Sigmoid colon (tissue), 6 donors: ENCODE measurements at regions not wholly inside any gene's neighbourhood (a gene's known extent, or its start where the extent isn't known, plus 50 kb on each side); places are given as distances from the start of the nearest gene placed in this dataset.

Source experiments
- DNase-seq: peaks from one replicate; pipeline ENCODE4 v3.0.0-alpha.2; 2019
- H3K27ac ChIP-seq, 4 donors: fragments of 200-600 bp; sonication (generic); one replicate each; pipeline ENCODE4 v1.5.1; 2016 to 2019; ENCODE audit warnings: mild to moderate bottlenecking in 1 of 4
- H3K27me3 ChIP-seq, 3 donors: fragments of 200-600 bp; sonication (generic); one replicate each; pipeline ENCODE4 v1.5.1; 2019; ENCODE audit warnings: mild to moderate bottlenecking in 1 of 3
- H3K36me3 ChIP-seq, 4 donors: fragments of 200-600 bp; sonication (generic); one replicate each; pipeline ENCODE4 v1.5.1; 2016 to 2019
- H3K4me1 ChIP-seq, 4 donors: fragments of 200-600 bp; sonication (generic); one replicate each; pipeline ENCODE4 v1.5.1; 2017 to 2019
- H3K4me3 ChIP-seq, 4 donors: fragments of 200-600 bp; sonication (generic); one replicate each; pipeline ENCODE4 v1.5.1; 2017 to 2019; ENCODE audit warnings: mild to moderate bottlenecking in 2 of 4, moderate library complexity in 1 of 4
- H3K9me3 ChIP-seq, 4 donors: fragments of 200-600 bp in 3 of 4; sonication (generic) in 3 of 4; one replicate each; pipeline versions ENCODE4 v1.5.1 to v1.6.1; 2013 to 2019
- CTCF ChIP-seq, 4 experiments: fragments of 450-650 bp in 3 of 4; fragments of 200-600 bp in 1 of 4; IDR thresholded peaks; one replicate each; pipeline ENCODE4 v1.5.1; 2016 to 2019; ENCODE audit warnings: antibody characterized with exemption in 4 of 4, mild to moderate bottlenecking in 3 of 4, moderate library complexity in 2 of 4
- EP300 ChIP-seq, 4 donors: sonication (generic); formaldehyde crosslinking; IDR thresholded peaks; one replicate each; pipeline ENCODE4 v1.6.1; 2017; ENCODE audit warnings: antibody characterized with exemption in 4 of 4
- POLR2A ChIP-seq, 2 donors: fragments of 450-650 bp; IDR thresholded peaks; one replicate each; pipeline ENCODE4 v1.6.1; 2016; ENCODE audit warnings: antibody characterized with exemption in 2 of 2, mild to moderate bottlenecking in 2 of 2, moderate library complexity in 2 of 2
- POLR2AphosphoS5 ChIP-seq, 4 donors: sonication (generic); formaldehyde crosslinking; IDR thresholded peaks; one replicate each; pipeline ENCODE4 v1.6.1; 2017; ENCODE audit warnings: antibody characterized with exemption in 4 of 4
- WGBS, 2 donors: extraction: QIAGEN DNeasy Blood & Tissue Kit; methylation state at CpG; one replicate each; pipeline ENCODE4 v1.1.7; 2013; 5-methylcytosine and 5-hydroxymethylcytosine counted together
- intact Hi-C: fragments of 100-400 bp; cut with DNase I; formaldehyde crosslinking; loops from one replicate; pipeline ENCODE4 v1.15.1; 2023
- donor health status: healthy with polysubstance abuse.
- donor health status: healthy.

GRCh38 chr17:70405492-70406220 is 236.3 kb downstream of the KCNJ2 start:
- intact Hi-C loops: no loop called here
- H3K36me3 ChIP-seq: no peaks in the 10 kb centered on the region
- H3K9me3 ChIP-seq: no peaks in the 10 kb centered on the region
- 73 to 82% methylated on average over 1 of the region's 1 CpG for WGBS, 2 donors
- DNase-seq: no peak
- TF ChIP-seq POLR2A (IDR thresholded peaks at IDR 0.05) (no peak), CTCF (IDR thresholded peaks at IDR 0.05) (no peak), EP300 (IDR thresholded peaks at IDR 0.05) (no peak), POLR2AphosphoS5 (IDR thresholded peaks at IDR 0.05) (no peak)
- no peaks in the 10 kb centered on the region for H3K4me1 ChIP-seq
- no peak overlapping the region for H3K4me3 ChIP-seq
- no peak overlapping the region for H3K27ac ChIP-seq
- H3K27me3 ChIP-seq: no peaks in the 10 kb centered on the region

- Histone ChIP-seq H3K27ac (no peak overlapping the region), H3K9me3 (no peaks in the 10 kb centered on the region), H3K36me3 (no peaks in the 10 kb centered on the region), H3K27me3 (no peaks in the 10 kb centered on the region), H3K4me1 (no peaks in the 10 kb centered on the region), H3K4me3 (no peak overlapping the region)
- no peak for TF ChIP-seq POLR2A (IDR thresholded peaks at IDR 0.05)
- TF ChIP-seq POLR2AphosphoS5 (IDR thresholded peaks at IDR 0.05): no peak
- no peak for TF ChIP-seq CTCF (IDR thresholded peaks at IDR 0.05)
- no peak for TF ChIP-seq EP300 (IDR thresholded peaks at IDR 0.05)
- no peak for DNase-seq
- WGBS, 2 donors: 80 to 86% methylated on average over 3 of the region's 3 CpGs
- intact Hi-C loops: no loop called here
These were observed 238.2 kb downstream of the KCNJ2 start for GRCh38 chr17:70407506-70407905.

- H3K27me3 ChIP-seq: no peaks in the 10 kb centered on the region
These were observed 239.4 kb downstream of the KCNJ2 start for GRCh38 chr17:70408768-70409167.

GRCh38 chr17:70414300-70414699 is 245.0 kb downstream of the KCNJ2 start:
- Histone ChIP-seq H3K27me3 (no peaks in the 10 kb centered on the region), H3K4me1 (no peaks in the 10 kb centered on the region), H3K36me3 (no peaks in the 10 kb centered on the region), H3K9me3 (no peaks in the 10 kb centered on the region), H3K27ac (no peak overlapping the region), H3K4me3 (no peak overlapping the region)
- WGBS, 2 donors: 70 to 77% methylated on average over 3 of the region's 3 CpGs
- no peak for TF ChIP-seq EP300 (IDR thresholded peaks at IDR 0.05)
- TF ChIP-seq POLR2A (IDR thresholded peaks at IDR 0.05): no peak
- no peak for TF ChIP-seq CTCF (IDR thresholded peaks at IDR 0.05)
- TF ChIP-seq POLR2AphosphoS5 (IDR thresholded peaks at IDR 0.05): no peak
- no peak for DNase-seq
- intact Hi-C loops: no loop called here

More at GRCh38 chr17:70408768-70409167, 239.4 kb downstream of the KCNJ2 start:
- H3K9me3 ChIP-seq: no peaks in the 10 kb centered on the region
- intact Hi-C loops: no loop called here
- WGBS, 2 donors: 76 to 90% methylated on average over 1 of the region's 1 CpG
- no peak overlapping the region for H3K27ac ChIP-seq
- TF ChIP-seq POLR2A (IDR thresholded peaks at IDR 0.05): no peak
- no peak overlapping the region for H3K4me3 ChIP-seq
- no peaks in the 10 kb centered on the region for H3K4me1 ChIP-seq
- no peaks in the 10 kb centered on the region for H3K36me3 ChIP-seq
- DNase-seq: no peak

- 93 to 94% methylated on average over 2 of the region's 2 CpGs for WGBS, 2 donors
- TF ChIP-seq POLR2AphosphoS5 (IDR thresholded peaks at IDR 0.05) (no peak), EP300 (IDR thresholded peaks at IDR 0.05) (no peak), CTCF (IDR thresholded peaks at IDR 0.05) (no peak), POLR2A (IDR thresholded peaks at IDR 0.05) (no peak)
- no peak overlapping the region for H3K4me3 ChIP-seq
- H3K27ac ChIP-seq: no peak overlapping the region
- DNase-seq: no peak
- intact Hi-C loops: no loop called here
- no peaks in the 10 kb centered on the region for H3K36me3 ChIP-seq
- H3K4me1 ChIP-seq: no peaks in the 10 kb centered on the region
- H3K9me3 ChIP-seq: no peaks in the 10 kb centered on the region
- H3K27me3 ChIP-seq: no peaks in the 10 kb centered on the region
These were observed 251.6 kb downstream of the KCNJ2 start for GRCh38 chr17:70420861-70421445.
